MCF 10A (cell line): ENCODE measurements at regions not wholly inside any gene's neighbourhood (a gene's known extent, or its start where the extent isn't known, plus 50 kb on each side); places are given as distances from the start of the nearest gene placed in this dataset.

Source experiments
- BruUV-seq: library from RNA; stranded (reverse); fragments of 400-500 nt; replicated peaks from 2 replicates; lab custom pipeline; 2021; lab: Mats Ljungman, UMichigan
- CTCF ChIA-PET: fragments of 300-600 bp; sonication (Branson Sonifier 250); formaldehyde crosslinking; extraction: SDS; loops from one replicate; lab custom pipeline; 2021; ENCODE audit warnings: antibody characterized with exemption, inconsistent platforms; lab: Yijun Ruan, JAX
- POLR2A ChIA-PET: fragments of 300-600, 350-650 bp; sonication (Branson Sonifier 250); formaldehyde crosslinking; extraction: SDS; loops from one replicate; lab custom pipeline; 2020; ENCODE audit warnings: antibody characterized with exemption, inconsistent platforms; lab: Yijun Ruan, JAX
- DNase-seq: peaks from one replicate; pipeline ENCODE4 v3.0.0-alpha.2; 2018; ENCODE audit not compliant: unreplicated experiment
- H3K27ac Mint-ChIP-seq: one replicate; pipeline ENCODE4 v1.8.0; 2022; ENCODE audit warnings: mild to moderate bottlenecking, low read depth, mixed read lengths; ENCODE audit not compliant: unreplicated experiment
- H3K27me3 Mint-ChIP-seq: one replicate; pipeline ENCODE4 v1.8.0; 2022; ENCODE audit warnings: mixed read lengths; ENCODE audit not compliant: insufficient read depth, unreplicated experiment
- H3K36me3 Mint-ChIP-seq: one replicate; pipeline ENCODE4 v1.8.0; 2022; ENCODE audit warnings: mild to moderate bottlenecking, moderate library complexity, mixed read lengths; ENCODE audit not compliant: insufficient read depth, unreplicated experiment
- H3K4me1 Mint-ChIP-seq: one replicate; pipeline ENCODE4 v1.8.0; 2022; ENCODE audit warnings: mixed read lengths; ENCODE audit not compliant: insufficient read depth, unreplicated experiment
- H3K4me3 Mint-ChIP-seq: one replicate; pipeline ENCODE4 v1.8.0; 2022; ENCODE audit warnings: mild to moderate bottlenecking, moderate library complexity, mixed read lengths; ENCODE audit not compliant: unreplicated experiment
- H3K9me3 Mint-ChIP-seq: one replicate; pipeline ENCODE4 v1.8.0; 2022; ENCODE audit warnings: mixed read lengths; ENCODE audit not compliant: unreplicated experiment
- CTCF ChIP-seq: fragments of 200-600 bp; IDR thresholded peaks from one replicate; pipeline ENCODE4 v1.8.0; 2022; ENCODE audit warnings: antibody characterized with exemption, mild to moderate bottlenecking; ENCODE audit not compliant: unreplicated experiment
- intact Hi-C: fragments of 100-400 bp; cut with micrococcal nuclease; formaldehyde crosslinking; loops from 2 replicates; pipeline ENCODE4 v1.14.1; 2022

- H3K27me3 Mint-ChIP-seq, result no peaks in the 10 kb centered on the region
- CTCF ChIA-PET, result interaction anchor here (0.6 to 2.7 kb wide), 8 partner anchors 8 to 1075 kb away, joined by 3 to 12 read pairs (median 3); no protein-coding TSS in a partner anchor
- no peaks in the 10 kb centered on the region for H3K9me3 Mint-ChIP-seq
- peaks cover 49% of the 10 kb centered on the region for H3K4me1 Mint-ChIP-seq
- no peaks in the 10 kb centered on the region for H3K36me3 Mint-ChIP-seq
- intact Hi-C loops, result loop anchor here (5.0 kb wide), 2 partner anchors 61 to 231 kb away; no protein-coding TSS in a partner anchor
- H3K27ac Mint-ChIP-seq, result peak overlapping the region; percentile 96
- no peak for TF ChIP-seq CTCF
- no TSS peak for BruUV-seq
- no peak for DNase-seq
- H3K4me3 Mint-ChIP-seq, result no peak overlapping the region
- POLR2A ChIA-PET, result interaction anchor here (3.1 kb wide), 1 partner anchor 247 kb away, joined by 35 read pairs; the partner anchor contains the start of gene TENT5A
These were observed 246.0 kb upstream of the TENT5A start for GRCh38 chr6:81998432-81998831.

GRCh38 chr6:81997090-81997926 lies 244.8 kb upstream of the TENT5A start:
- CTCF ChIA-PET, result interaction anchor here (0.6 to 2.7 kb wide), 7 partner anchors 9 to 1390 kb away, joined by 3 to 12 read pairs (median 4); no protein-coding TSS in a partner anchor
- TF ChIP-seq CTCF, result no peak
- Mint-ChIP-seq H3K27me3 (no peaks in the 10 kb centered on the region), H3K4me1 (peaks cover 49% of the 10 kb centered on the region), H3K36me3 (no peaks in the 10 kb centered on the region), H3K27ac (peak overlapping the region; percentile 96), H3K9me3 (no peaks in the 10 kb centered on the region), H3K4me3 (peak overlapping the region; percentile 43)
- DNase-seq, result peak; percentile 81
- intact Hi-C loops, result loop anchor here (5.0 kb wide), 2 partner anchors 60 to 230 kb away; no protein-coding TSS in a partner anchor
- POLR2A ChIA-PET, result interaction anchor here (0.6 to 3.1 kb wide), 12 partner anchors 20 to 1769 kb away, joined by 3 to 35 read pairs (median 4); partner anchors contain the start of gene TENT5A
- TSS peak; percentile 59 for BruUV-seq

- H3K36me3 Mint-ChIP-seq, result no peaks in the 10 kb centered on the region
- no TSS peak for BruUV-seq
- CTCF ChIA-PET, result interaction anchor here (2.7 kb wide), 1 partner anchor 10 kb away, joined by 12 read pairs; no protein-coding TSS in a partner anchor
- H3K4me1 Mint-ChIP-seq, result peaks cover 49% of the 10 kb centered on the region
- H3K4me3 Mint-ChIP-seq, result no peak overlapping the region
- DNase-seq, result peak; percentile 64
- H3K9me3 Mint-ChIP-seq, result no peaks in the 10 kb centered on the region
- peak overlapping the region; percentile 96 for H3K27ac Mint-ChIP-seq
- TF ChIP-seq CTCF, result no peak
- intact Hi-C loops, result loop anchor here (5.0 kb wide), 2 partner anchors 59 to 229 kb away; no protein-coding TSS in a partner anchor
- H3K27me3 Mint-ChIP-seq, result no peaks in the 10 kb centered on the region
- POLR2A ChIA-PET, result interaction anchor here (0.6 to 3.1 kb wide), 10 partner anchors 15 to 886 kb away, joined by 3 to 35 read pairs (median 4); partner anchors contain the start of gene TENT5A
These were observed 243.9 kb upstream of the TENT5A start for GRCh38 chr6:81996414-81996813.
